HT-29 (cell line): ENCODE measurements at regions not wholly inside any gene's neighbourhood (a gene's known extent, or its start where the extent isn't known, plus 50 kb on each side); places are given as distances from the start of the nearest gene placed in this dataset.
"Not testable (repeated sequence)": the region's sequence is repeated elsewhere in the genome, so short reads cannot be mapped to it uniquely, and the experiment has no call there.

Experiments used
- DNase-seq: peaks from one replicate; pipeline ENCODE4 v3.0.0-alpha.2; 2015; ENCODE audit warnings: low spot score

GRCh38 chr10:91088300-91089140 is 131.9 kb upstream of the PCGF5 start:
- DNase-seq, result no peak

- no peak for DNase-seq
Measured at GRCh38 chr10:91090761-91091529, 129.5 kb upstream of the PCGF5 start.

- no peak for DNase-seq
Measured at GRCh38 chr10:91091780-91092179, 128.7 kb upstream of the PCGF5 start.

- no peak for DNase-seq
Measured at GRCh38 chr10:91096274-91096673, 124.2 kb upstream of the PCGF5 start.

GRCh38 chr10:91097313-91097712 is 123.2 kb upstream of the PCGF5 start:
- DNase-seq, result no peak

- DNase-seq, result not testable (repeated sequence)
Measured at GRCh38 chr10:91098021-91098420, 122.4 kb upstream of the PCGF5 start.

GRCh38 chr10:91103384-91104192 is 116.9 kb upstream of the PCGF5 start:
- DNase-seq, result no peak

GRCh38 chr10:91104193-91105041 is 116.0 kb upstream of the PCGF5 start:
- DNase-seq, result no peak

- DNase-seq, result no peak
Measured at GRCh38 chr10:91105269-91105668, 115.2 kb upstream of the PCGF5 start.

- no peak for DNase-seq
Measured at GRCh38 chr10:91108820-91109219, 111.6 kb upstream of the PCGF5 start.

- no peak for DNase-seq
Measured at GRCh38 chr10:91111060-91111459, 109.4 kb upstream of the PCGF5 start.

GRCh38 chr10:91115618-91116390 is 104.7 kb upstream of the PCGF5 start:
- no peak for DNase-seq

- DNase-seq, result no peak
Measured at GRCh38 chr10:91117505-91117904, 103.0 kb upstream of the PCGF5 start.

GRCh38 chr10:91120348-91120747 is 100.1 kb upstream of the PCGF5 start:
- DNase-seq, result no peak

GRCh38 chr10:91123261-91123660 is 97.2 kb upstream of the PCGF5 start:
- DNase-seq, result no peak

GRCh38 chr10:91124016-91124415 is 96.4 kb upstream of the PCGF5 start:
- no peak for DNase-seq

GRCh38 chr10:91126471-91126870 is 94.0 kb upstream of the PCGF5 start:
- no peak for DNase-seq

GRCh38 chr10:91127341-91128082 is 93.0 kb upstream of the PCGF5 start:
- no peak for DNase-seq

- no peak for DNase-seq
Measured at GRCh38 chr10:91135113-91135512, 85.3 kb upstream of the PCGF5 start.
